ENCODE measurements at regions not wholly inside any gene's neighbourhood (a gene's known extent, or its start where the extent isn't known, plus 50 kb on each side); places are given as distances from the start of the nearest gene placed in this dataset.

- H2BK120ac ChIP-seq (ENCODE audit: low read depth, low read length): no peak overlapping the region
- H3K79me1 ChIP-seq (ENCODE audit: low read depth in 1 of 2, low read length in 2 of 2): no peaks in the 10 kb centered on the region
- no peaks in the 10 kb centered on the region for H3K9me1 ChIP-seq (ENCODE audit: insufficient read depth, low read length)
- in situ Hi-C loops (cut with MboI; ENCODE audit: low sequenced_read_pairs) (no loop called here), intact Hi-C loops (cut with micrococcal nuclease) (no loop called here), dilution Hi-C loops (cut with HindIII; ENCODE audit: low sequenced_read_pairs, unreplicated experiment) (no loop called here)
- H3K9ac ChIP-seq (ENCODE audit: low read depth, low read length): no peak overlapping the region
- WGBS, 2 experiments (ENCODE audit: extremely low coverage in 2 of 2, insufficient read length in 1 of 2): no CpG with 5 or more reads among the region's 4 CpGs
- no peak overlapping the region for H2BK20ac ChIP-seq (ENCODE audit: low read depth, low read length)
- H3K36me3 ChIP-seq (ENCODE audit: control insufficient read depth, insufficient read depth, low read length): no peaks in the 10 kb centered on the region
- no peak overlapping the region for H2BK15ac ChIP-seq (ENCODE audit: low read depth, low read length)
- no peak for DNase-seq
- H4K8ac ChIP-seq (ENCODE audit: low read depth in 2 of 2, low read length in 2 of 2): no peak overlapping the region
- no peaks in the 10 kb centered on the region for H3K4me1 ChIP-seq (ENCODE audit: control insufficient read depth, insufficient read depth, low read length)
- H3K56ac ChIP-seq (ENCODE audit: extremely low read depth, insufficient read depth, low read length): no peak overlapping the region
- no peaks in the 10 kb centered on the region for H3K27me3 ChIP-seq (ENCODE audit: control insufficient read depth, insufficient read depth, low read length)
- no TSS peak for BruUV-seq (replicated peaks)
- no peak overlapping the region for H3K4me2 ChIP-seq (ENCODE audit: low read depth, low read length)
- TF ChIP-seq FOS (IDR thresholded peaks at IDR 0.05; ENCODE audit: low read depth, low read length): no peak
- no peak for TF ChIP-seq MXI1 (IDR thresholded peaks at IDR 0.05; ENCODE audit: borderline replicate concordance, low read depth, low read length)
- no peak for TF ChIP-seq NFE2L2 (IDR thresholded peaks at IDR 0.05; ENCODE audit: low read depth, low read length)
- no peak for TF ChIP-seq CTCF (conservative IDR thresholded peaks at IDR 0.05; ENCODE audit: low read depth, low read length)
- TF ChIP-seq MAZ (IDR thresholded peaks at IDR 0.05; ENCODE audit: borderline replicate concordance, low read depth, low read length): no peak
- no peak for TF ChIP-seq CHD1 (IDR thresholded peaks at IDR 0.05; ENCODE audit: low read depth, low read length)
- TF ChIP-seq BHLHE40 (IDR thresholded peaks at IDR 0.05; ENCODE audit: low read depth, low read length): no peak
- no peak for TF ChIP-seq RCOR1 (IDR thresholded peaks at IDR 0.05; ENCODE audit: insufficient replicate concordance, low read length)
- H4K20me1 ChIP-seq (ENCODE audit: insufficient read depth, low read length): no peaks in the 10 kb centered on the region
- H3K27ac ChIP-seq (ENCODE audit: insufficient read depth, low read length): no peak overlapping the region
- no peak overlapping the region for H2AFZ ChIP-seq (replicated peaks; ENCODE audit: low read length, poor library complexity)
- no peak overlapping the region for H2AK9ac ChIP-seq (replicated peaks; ENCODE audit: low read depth, low read length, poor library complexity)
- no peak for ATAC-seq (ENCODE audit: low read depth)
- peaks cover 4% of the 10 kb centered on the region for H3K9me3 ChIP-seq (ENCODE audit: control insufficient read depth, insufficient read depth, low read length)
- no peak overlapping the region for H4K91ac ChIP-seq (ENCODE audit: insufficient read depth, low read depth, low read length)
- ChIA-PET CTCF (no interaction called here), POLR2A (ENCODE audit: unreplicated experiment) (no interaction called here)
- H3K14ac ChIP-seq (replicated peaks; ENCODE audit: low read depth, low read length): no peak overlapping the region
- H4K5ac ChIP-seq (ENCODE audit: low read depth, low read length): no peak overlapping the region
- H2BK5ac ChIP-seq (ENCODE audit: low read depth, low read length, poor library complexity, severe bottlenecking): no peak overlapping the region
- no peak overlapping the region for H2AK5ac ChIP-seq (ENCODE audit: low read depth, low read length)
- no peak overlapping the region for H3K18ac ChIP-seq (ENCODE audit: low read depth, low read length)
- H3K4me3 ChIP-seq (ENCODE audit: insufficient read depth, low read depth, low read length): no peak overlapping the region
- H3K4ac ChIP-seq (ENCODE audit: low read depth, low read length): no peak overlapping the region
- no peak overlapping the region for H3K23ac ChIP-seq (ENCODE audit: low read depth, low read length)
These were observed 259.5 kb upstream of the VWC2 start for GRCh38 chr7:49513911-49514310.

All from IMR-90 (cell line).